Panc1 (cell line): ENCODE measurements at regions not wholly inside any gene's neighbourhood (a gene's known extent, or its start where the extent isn't known, plus 50 kb on each side); places are given as distances from the start of the nearest gene placed in this dataset.

Experiments
- ATAC-seq: fragments of 200-7000 bp; cut with Tn5 transposase; 2 replicates; pipeline ENCODE4 v1.9.1; 2020; ENCODE audit warnings: mild to moderate bottlenecking, moderate library complexity
- BruUV-seq: library from RNA; stranded (reverse); fragments of 400-500 nt; replicated peaks from 2 replicates; lab custom pipeline; 2021; lab: Mats Ljungman, UMichigan
- CTCF ChIA-PET: fragments of 300-600 bp; sonication (Branson Sonifier 250); formaldehyde crosslinking; loops from one replicate; lab custom pipeline; 2022; ENCODE audit warnings: antibody characterized with exemption; lab: Charles Lee
- POLR2A ChIA-PET: fragments of 300-600 bp; sonication (Branson Sonifier 250); formaldehyde crosslinking; loops from one replicate; lab custom pipeline; 2022; ENCODE audit warnings: antibody characterized with exemption; lab: Charles Lee
- DNase-seq: peaks from one replicate; pipeline ENCODE4 v3.0.0-alpha.2; 2010; ENCODE audit warnings: low read depth, low spot score
- H3K27ac ChIP-seq: 2 replicates; pipeline ENCODE4 v1.5.1; 2011; ENCODE audit warnings: mild to moderate bottlenecking, low read length, inconsistent platforms
- H3K27me3 ChIP-seq: fragments of 200-500 bp; sonication (Bioruptor generic); 2 replicates; pipeline ENCODE4 v1.6.0; 2014; ENCODE audit warnings: low read length, inconsistent platforms; ENCODE audit not compliant: control insufficient read depth, insufficient read depth
- H3K36me3 ChIP-seq: fragments of 200-500 bp; sonication (Bioruptor generic); 2 replicates; pipeline ENCODE4 v1.5.1; 2014; ENCODE audit warnings: inconsistent platforms, mild to moderate bottlenecking, low read length, moderate library complexity; ENCODE audit not compliant: control insufficient read depth, insufficient read depth
- H3K4me1 ChIP-seq: 2 replicates; pipeline ENCODE4 v1.5.1; 2011; ENCODE audit warnings: inconsistent platforms, mild to moderate bottlenecking, low read length, moderate library complexity; ENCODE audit not compliant: control insufficient read depth, insufficient read depth
- H3K4me3 ChIP-seq, 2 experiments: 2 replicates each; pipeline ENCODE4 v1.5.1; 2011 to 2012; ENCODE audit warnings: low read depth in 2 of 2, low read length in 2 of 2, mild to moderate bottlenecking in 2 of 2, inconsistent platforms in 1 of 2, moderate library complexity in 1 of 2
- H3K9me3 ChIP-seq: fragments of 200-500 bp; sonication (Bioruptor generic); 2 replicates; pipeline ENCODE4 v1.5.1; 2014; ENCODE audit warnings: low read depth, mild to moderate bottlenecking, inconsistent platforms, low read length, moderate library complexity; ENCODE audit not compliant: control insufficient read depth, insufficient read depth
- POLR2AphosphoS5 ChIP-seq: IDR thresholded peaks from 2 replicates; pipeline ENCODE4 v1.6.1; 2012; ENCODE audit warnings: mild to moderate bottlenecking, low read depth, low read length, moderate library complexity
- SIN3A ChIP-seq: IDR thresholded peaks from 2 replicates; pipeline ENCODE4 v1.6.1; 2012; ENCODE audit warnings: low read depth, mild to moderate bottlenecking, low read length, moderate library complexity, borderline replicate concordance; ENCODE audit not compliant: insufficient read depth
- TCF7L2 ChIP-seq: IDR thresholded peaks from 2 replicates; pipeline ENCODE4 v1.6.1; 2011; ENCODE audit warnings: mild to moderate bottlenecking, low read depth, low read length, inconsistent platforms
- in situ Hi-C: cut with HindIII; loops from 2 replicates; pipeline ENCODE4 v1.10.0; 2016; ENCODE audit warnings: low sequenced_read_pairs, low pct_unique_long_range_greater_than_20kb
- intact Hi-C: fragments of 100-400 bp; cut with micrococcal nuclease; formaldehyde crosslinking; loops from one replicate; pipeline ENCODE4 v1.10.0; 2022; ENCODE audit not compliant: unreplicated experiment
- TF ChIP-seq, protein P1 (sequence below), 2 experiments: IDR thresholded peaks; 2 replicates each; pipeline ENCODE4 v1.6.1; 2011 to 2012; ENCODE audit warnings: low read depth in 2 of 2, control low read depth in 1 of 2, low read length in 1 of 2, mild to moderate bottlenecking in 1 of 2, moderate library complexity in 1 of 2; ENCODE audit not compliant: insufficient read depth in 1 of 2
- TF ChIP-seq, protein P2 (sequence below): fragments of 450-650 bp; IDR thresholded peaks from 2 replicates; pipeline ENCODE4 v1.5.1; 2017; ENCODE audit warnings: mild to moderate bottlenecking

DNA sequence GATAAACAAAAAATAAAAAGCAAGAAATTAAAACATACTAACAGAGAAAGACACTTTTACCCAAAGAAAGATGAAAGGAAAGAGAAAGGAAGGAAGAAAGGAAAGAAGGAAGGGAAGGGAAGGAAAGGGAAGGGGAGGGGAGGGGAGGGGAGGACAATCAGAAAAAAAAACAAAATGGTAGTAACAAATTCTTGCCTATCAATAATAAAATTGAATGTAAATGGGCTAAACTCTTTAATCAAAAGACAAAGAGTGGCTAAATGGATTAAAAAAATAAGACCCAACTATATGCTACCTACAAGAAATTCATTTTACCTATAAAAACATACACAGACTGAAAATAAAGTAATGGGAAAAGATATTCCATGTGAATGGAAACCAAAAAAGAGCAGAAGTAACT, 372.9 kb upstream of the NFIA start:
- POLR2A ChIA-PET = no interaction called here
- Histone ChIP-seq H3K9me3 (no peaks in the 10 kb centered on the region), H3K27me3 (no peaks in the 10 kb centered on the region), H3K36me3 (no peaks in the 10 kb centered on the region), H3K4me3 (no peak overlapping the region), H3K27ac (no peak overlapping the region), H3K4me1 (no peaks in the 10 kb centered on the region)
- intact Hi-C loops = no loop called here
- TF ChIP-seq, protein P1, sequence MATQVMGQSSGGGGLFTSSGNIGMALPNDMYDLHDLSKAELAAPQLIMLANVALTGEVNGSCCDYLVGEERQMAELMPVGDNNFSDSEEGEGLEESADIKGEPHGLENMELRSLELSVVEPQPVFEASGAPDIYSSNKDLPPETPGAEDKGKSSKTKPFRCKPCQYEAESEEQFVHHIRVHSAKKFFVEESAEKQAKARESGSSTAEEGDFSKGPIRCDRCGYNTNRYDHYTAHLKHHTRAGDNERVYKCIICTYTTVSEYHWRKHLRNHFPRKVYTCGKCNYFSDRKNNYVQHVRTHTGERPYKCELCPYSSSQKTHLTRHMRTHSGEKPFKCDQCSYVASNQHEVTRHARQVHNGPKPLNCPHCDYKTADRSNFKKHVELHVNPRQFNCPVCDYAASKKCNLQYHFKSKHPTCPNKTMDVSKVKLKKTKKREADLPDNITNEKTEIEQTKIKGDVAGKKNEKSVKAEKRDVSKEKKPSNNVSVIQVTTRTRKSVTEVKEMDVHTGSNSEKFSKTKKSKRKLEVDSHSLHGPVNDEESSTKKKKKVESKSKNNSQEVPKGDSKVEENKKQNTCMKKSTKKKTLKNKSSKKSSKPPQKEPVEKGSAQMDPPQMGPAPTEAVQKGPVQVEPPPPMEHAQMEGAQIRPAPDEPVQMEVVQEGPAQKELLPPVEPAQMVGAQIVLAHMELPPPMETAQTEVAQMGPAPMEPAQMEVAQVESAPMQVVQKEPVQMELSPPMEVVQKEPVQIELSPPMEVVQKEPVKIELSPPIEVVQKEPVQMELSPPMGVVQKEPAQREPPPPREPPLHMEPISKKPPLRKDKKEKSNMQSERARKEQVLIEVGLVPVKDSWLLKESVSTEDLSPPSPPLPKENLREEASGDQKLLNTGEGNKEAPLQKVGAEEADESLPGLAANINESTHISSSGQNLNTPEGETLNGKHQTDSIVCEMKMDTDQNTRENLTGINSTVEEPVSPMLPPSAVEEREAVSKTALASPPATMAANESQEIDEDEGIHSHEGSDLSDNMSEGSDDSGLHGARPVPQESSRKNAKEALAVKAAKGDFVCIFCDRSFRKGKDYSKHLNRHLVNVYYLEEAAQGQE (IDR thresholded peaks at IDR 0.05; ENCODE audit: insufficient read depth in 1 of 2, low read depth in 2 of 2, low read length in 1 of 2) = no peak
- TF ChIP-seq POLR2AphosphoS5 = no peak
- TF ChIP-seq SIN3A = no peak
- TF ChIP-seq, protein P2, sequence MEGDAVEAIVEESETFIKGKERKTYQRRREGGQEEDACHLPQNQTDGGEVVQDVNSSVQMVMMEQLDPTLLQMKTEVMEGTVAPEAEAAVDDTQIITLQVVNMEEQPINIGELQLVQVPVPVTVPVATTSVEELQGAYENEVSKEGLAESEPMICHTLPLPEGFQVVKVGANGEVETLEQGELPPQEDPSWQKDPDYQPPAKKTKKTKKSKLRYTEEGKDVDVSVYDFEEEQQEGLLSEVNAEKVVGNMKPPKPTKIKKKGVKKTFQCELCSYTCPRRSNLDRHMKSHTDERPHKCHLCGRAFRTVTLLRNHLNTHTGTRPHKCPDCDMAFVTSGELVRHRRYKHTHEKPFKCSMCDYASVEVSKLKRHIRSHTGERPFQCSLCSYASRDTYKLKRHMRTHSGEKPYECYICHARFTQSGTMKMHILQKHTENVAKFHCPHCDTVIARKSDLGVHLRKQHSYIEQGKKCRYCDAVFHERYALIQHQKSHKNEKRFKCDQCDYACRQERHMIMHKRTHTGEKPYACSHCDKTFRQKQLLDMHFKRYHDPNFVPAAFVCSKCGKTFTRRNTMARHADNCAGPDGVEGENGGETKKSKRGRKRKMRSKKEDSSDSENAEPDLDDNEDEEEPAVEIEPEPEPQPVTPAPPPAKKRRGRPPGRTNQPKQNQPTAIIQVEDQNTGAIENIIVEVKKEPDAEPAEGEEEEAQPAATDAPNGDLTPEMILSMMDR = no peak
- TF ChIP-seq TCF7L2 = no peak
- CTCF ChIA-PET = no interaction called here
- DNase-seq = no peak
- ATAC-seq = no peak
- BruUV-seq = no TSS peak
- in situ Hi-C loops = no loop called here

DNA sequence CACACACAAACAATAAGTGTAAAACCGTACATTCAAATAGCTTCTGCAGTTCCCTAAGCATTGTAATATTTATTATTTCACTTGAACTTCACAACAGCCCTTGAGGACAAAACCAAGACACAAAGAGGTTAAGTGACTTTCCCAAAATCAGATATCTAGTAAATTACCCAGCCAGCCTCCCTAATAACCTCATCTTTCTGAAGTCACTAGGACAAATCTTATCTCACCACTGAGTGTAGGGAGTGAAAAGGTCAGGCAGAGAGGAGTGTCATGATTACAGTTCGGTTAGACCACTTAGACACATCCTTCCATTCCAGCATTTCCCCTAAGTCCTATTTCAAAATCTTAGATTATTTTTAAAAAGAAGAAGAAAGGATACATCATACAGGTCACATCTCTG, 377.3 kb upstream of the NFIA start:
- no TSS peak for BruUV-seq
- TF ChIP-seq, protein P1 (IDR thresholded peaks at IDR 0.05; ENCODE audit: insufficient read depth in 1 of 2, low read depth in 2 of 2, low read length in 1 of 2) = no peak
- TF ChIP-seq POLR2AphosphoS5 = no peak
- no peak for TF ChIP-seq SIN3A
- TF ChIP-seq, protein P2 = no peak
- no peak for TF ChIP-seq TCF7L2

More for the DNA sequence above, 377.3 kb upstream of the NFIA start:
- Histone ChIP-seq H3K4me3 (no peak overlapping the region), H3K27me3 (no peaks in the 10 kb centered on the region), H3K36me3 (no peaks in the 10 kb centered on the region), H3K9me3 (no peaks in the 10 kb centered on the region), H3K4me1 (no peaks in the 10 kb centered on the region), H3K27ac (no peak overlapping the region)
- ChIA-PET POLR2A (no interaction called here), CTCF (no interaction called here)
- intact Hi-C loops = no loop called here
- no peak for DNase-seq
- no peak for ATAC-seq
- in situ Hi-C loops = no loop called here
